PC-9 (cell line): ENCODE measurements at regions not wholly inside any gene's neighbourhood (a gene's known extent, or its start where the extent isn't known, plus 50 kb on each side); places are given as distances from the start of the nearest gene placed in this dataset.
"Not testable (repeated sequence)": the region's sequence is repeated elsewhere in the genome, so short reads cannot be mapped to it uniquely, and the experiment has no call there.

ENCODE experiments used
- CTCF ChIP-seq: fragments of 200-600 bp; sonication (generic); conservative IDR thresholded peaks from 2 replicates; pipeline ENCODE4 v1.6.1; 2017; ENCODE audit warnings: mixed run types, antibody characterized with exemption, mild to moderate bottlenecking, moderate library complexity
- EZH2 ChIP-seq: fragments of 200-600 bp; sonication (generic); IDR thresholded peaks from 2 replicates; pipeline ENCODE4 v1.8.0; 2017; ENCODE audit warnings: antibody characterized with exemption, low read depth

- not testable (repeated sequence) for TF ChIP-seq CTCF, EZH2
Measured at GRCh38 chr2:153533803-153534202, 55.2 kb upstream of the RPRM start.
